ENCODE measurements at regions not wholly inside any gene's neighbourhood (a gene's known extent, or its start where the extent isn't known, plus 50 kb on each side); places are given as distances from the start of the nearest gene placed in this dataset.

GRCh38 chr2:66317268-66317890 is 117.5 kb upstream of the MEIS1 start:
- TF ChIP-seq ZBTB7A (IDR thresholded peaks at IDR 0.05; ENCODE audit: low read depth) (no peak), CEBPB (IDR thresholded peaks at IDR 0.05) (no peak), USF1 (IDR thresholded peaks at IDR 0.05) (no peak), TEAD4 (IDR thresholded peaks at IDR 0.05) (no peak), FOXM1 (IDR thresholded peaks at IDR 0.05; ENCODE audit: borderline replicate concordance, low read depth) (no peak), REST (IDR thresholded peaks at IDR 0.05; ENCODE audit: low read depth) (no peak), YY1 (IDR thresholded peaks at IDR 0.05; ENCODE audit: low read depth) (no peak), EGR1 (IDR thresholded peaks at IDR 0.05) (no peak), CREB1 (IDR thresholded peaks at IDR 0.05; ENCODE audit: low read depth) (no peak), NFIC (IDR thresholded peaks at IDR 0.05) (no peak), MAX (IDR thresholded peaks at IDR 0.05) (no peak), TCF12 (IDR thresholded peaks at IDR 0.05; ENCODE audit: low read depth) (no peak), EP300 (IDR thresholded peaks at IDR 0.05; ENCODE audit: borderline replicate concordance) (no peak), TAF1 (IDR thresholded peaks at IDR 0.05; ENCODE audit: low read depth) (no peak)

GRCh38 chr2:66306483-66306882 is 128.4 kb upstream of the MEIS1 start:
- no peak for TF ChIP-seq TAF1 (IDR thresholded peaks at IDR 0.05; ENCODE audit: low read depth)
- no peak for TF ChIP-seq USF1 (IDR thresholded peaks at IDR 0.05)
- no peak for TF ChIP-seq MAX (IDR thresholded peaks at IDR 0.05)
- TF ChIP-seq CREB1 (IDR thresholded peaks at IDR 0.05; ENCODE audit: low read depth): no peak
- no peak for TF ChIP-seq FOXM1 (IDR thresholded peaks at IDR 0.05; ENCODE audit: borderline replicate concordance, low read depth)

- TF ChIP-seq CREB1 (IDR thresholded peaks at IDR 0.05; ENCODE audit: low read depth) (no peak), ZBTB7A (IDR thresholded peaks at IDR 0.05; ENCODE audit: low read depth) (no peak), FOXM1 (IDR thresholded peaks at IDR 0.05; ENCODE audit: borderline replicate concordance, low read depth) (no peak; the same call in 1 of the 2 replicates), CEBPB (IDR thresholded peaks at IDR 0.05) (no peak), EP300 (IDR thresholded peaks at IDR 0.05; ENCODE audit: borderline replicate concordance) (peak; percentile 60; the same call in 1 of the 2 replicates), NFIC (IDR thresholded peaks at IDR 0.05) (peak; percentile 80), EGR1 (IDR thresholded peaks at IDR 0.05) (peak; percentile 29; the same call in 1 of the 2 replicates), TCF12 (IDR thresholded peaks at IDR 0.05; ENCODE audit: low read depth) (peak; percentile 77; the same call in 1 of the 2 replicates), REST (IDR thresholded peaks at IDR 0.05; ENCODE audit: low read depth) (no peak), MAX (IDR thresholded peaks at IDR 0.05) (peak; percentile 87), USF1 (IDR thresholded peaks at IDR 0.05) (peak; percentile 51), TAF1 (IDR thresholded peaks at IDR 0.05; ENCODE audit: low read depth) (no peak), RAD21 (IDR thresholded peaks at IDR 0.05; ENCODE audit: low read depth) (no peak), YY1 (IDR thresholded peaks at IDR 0.05; ENCODE audit: low read depth) (no peak), TEAD4 (IDR thresholded peaks at IDR 0.05) (peak; percentile 38; the same call in 1 of the 2 replicates)
These were observed 129.2 kb upstream of the MEIS1 start for GRCh38 chr2:66305718-66306117.

- no peak for TF ChIP-seq NFIC (IDR thresholded peaks at IDR 0.05)
These were observed 131.5 kb upstream of the MEIS1 start for GRCh38 chr2:66303471-66303870.

GRCh38 chr2:66301767-66302140 is 133.2 kb upstream of the MEIS1 start:
- TF ChIP-seq CREB1 (IDR thresholded peaks at IDR 0.05; ENCODE audit: low read depth) (no peak), TAF1 (IDR thresholded peaks at IDR 0.05; ENCODE audit: low read depth) (no peak), MAX (IDR thresholded peaks at IDR 0.05) (no peak), USF1 (IDR thresholded peaks at IDR 0.05) (no peak)
